NCI-H187 treated with DMSO at 0.1 percent for 48 hours (cell line): ENCODE measurements at regions not wholly inside any gene's neighbourhood (a gene's known extent, or its start where the extent isn't known, plus 50 kb on each side); places are given as distances from the start of the nearest gene placed in this dataset.

Experiments
- DNase-seq: peaks from one replicate; lab custom pipeline; 2025; lab: John Stamatoyannopoulos, UW

DNA sequence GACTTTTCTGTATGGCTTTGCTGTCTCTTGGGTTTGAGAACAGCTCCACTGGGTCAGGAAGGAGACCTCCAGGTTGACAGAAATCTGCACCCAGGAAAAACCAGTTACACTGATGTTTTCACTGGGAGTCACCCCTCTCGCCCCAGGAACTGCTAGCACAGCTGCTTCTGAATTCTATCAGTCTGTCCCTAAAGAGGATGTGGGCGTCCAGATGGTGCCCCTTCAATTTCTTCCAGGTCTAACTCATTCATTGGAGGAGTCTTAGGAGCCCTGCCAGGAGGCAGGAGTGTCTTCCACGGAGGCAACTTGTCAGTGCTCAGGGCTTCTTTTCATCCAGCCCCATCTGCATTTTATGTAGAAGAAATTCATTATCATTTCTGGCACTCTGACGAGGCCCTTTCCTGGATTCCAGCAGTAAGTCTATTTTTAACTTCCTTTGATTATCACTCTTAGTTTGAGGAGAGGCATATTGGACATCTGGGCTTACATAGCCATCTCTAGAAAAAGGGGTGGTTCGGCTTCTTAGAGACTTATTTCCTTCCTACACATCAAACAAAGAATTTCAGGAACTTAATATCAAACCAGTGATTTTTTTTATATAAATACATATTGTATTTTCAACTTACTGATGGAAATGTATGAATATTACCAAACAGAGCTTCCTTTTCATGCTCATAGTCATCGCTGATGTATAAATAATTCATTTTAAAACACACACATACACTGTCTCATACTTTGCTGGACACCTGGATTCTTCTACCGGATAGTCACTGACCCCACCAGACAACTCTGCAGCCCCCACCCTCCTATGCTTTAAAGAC lies 148.8 kb downstream of the IRX2 start:
- DNase-seq = no peak

DNA sequence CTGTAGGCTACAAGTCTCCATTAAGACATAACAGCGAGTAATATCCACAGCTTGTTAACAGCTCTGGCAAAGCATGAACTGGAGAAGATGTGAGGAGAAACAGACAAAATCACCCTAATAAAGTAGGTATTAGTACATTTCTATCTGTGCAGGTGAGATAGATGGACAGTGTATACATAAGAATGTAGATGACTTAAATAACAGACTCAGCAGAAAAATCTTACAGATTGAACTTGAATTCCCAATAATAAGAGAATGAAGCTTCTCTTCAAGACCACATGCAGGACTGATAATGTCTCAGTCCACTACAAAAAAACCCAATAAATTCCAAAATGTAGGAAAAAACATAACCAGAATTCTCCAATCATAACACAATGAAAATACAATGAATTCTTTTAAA lies 153.0 kb downstream of the IRX2 start:
- DNase-seq = no peak

DNA sequence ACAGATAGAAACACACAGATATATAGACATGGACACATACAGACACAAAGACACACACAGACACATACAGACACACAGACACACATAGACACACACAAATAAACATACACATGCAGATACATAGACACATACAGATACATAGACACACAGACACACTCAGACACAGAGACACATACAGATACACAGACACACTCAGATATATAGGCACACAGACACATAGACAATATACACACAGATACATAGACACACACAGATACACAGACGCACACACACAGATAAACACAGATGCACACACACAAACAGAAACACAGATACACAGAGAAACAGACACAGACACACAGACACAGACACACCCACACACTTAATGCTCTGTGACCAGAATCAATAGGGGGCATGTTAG lies 156.8 kb downstream of the IRX2 start:
- DNase-seq = no peak

DNA sequence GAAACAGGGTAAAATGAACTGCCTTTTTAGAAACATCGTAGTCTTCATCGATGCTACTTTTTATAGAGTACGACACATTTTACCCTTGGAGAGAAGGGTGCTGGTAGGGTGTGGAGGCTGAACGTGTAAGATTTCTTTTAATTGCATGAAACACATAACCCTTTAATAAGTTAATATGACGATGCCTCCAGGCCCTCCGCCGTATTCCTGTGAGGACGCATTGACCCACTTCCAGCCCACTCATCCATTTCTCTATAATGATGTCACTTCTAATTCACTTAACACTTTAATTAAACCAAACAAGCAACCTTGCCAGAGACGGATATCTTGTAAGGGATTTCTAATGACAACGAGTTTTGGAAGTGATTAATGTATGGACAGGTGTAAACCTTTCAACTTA lies 158.7 kb downstream of the IRX2 start:
- no peak for DNase-seq

GRCh38 chr5:2591777-2592453 lies 159.6 kb downstream of the IRX2 start:
- no peak for DNase-seq

DNA sequence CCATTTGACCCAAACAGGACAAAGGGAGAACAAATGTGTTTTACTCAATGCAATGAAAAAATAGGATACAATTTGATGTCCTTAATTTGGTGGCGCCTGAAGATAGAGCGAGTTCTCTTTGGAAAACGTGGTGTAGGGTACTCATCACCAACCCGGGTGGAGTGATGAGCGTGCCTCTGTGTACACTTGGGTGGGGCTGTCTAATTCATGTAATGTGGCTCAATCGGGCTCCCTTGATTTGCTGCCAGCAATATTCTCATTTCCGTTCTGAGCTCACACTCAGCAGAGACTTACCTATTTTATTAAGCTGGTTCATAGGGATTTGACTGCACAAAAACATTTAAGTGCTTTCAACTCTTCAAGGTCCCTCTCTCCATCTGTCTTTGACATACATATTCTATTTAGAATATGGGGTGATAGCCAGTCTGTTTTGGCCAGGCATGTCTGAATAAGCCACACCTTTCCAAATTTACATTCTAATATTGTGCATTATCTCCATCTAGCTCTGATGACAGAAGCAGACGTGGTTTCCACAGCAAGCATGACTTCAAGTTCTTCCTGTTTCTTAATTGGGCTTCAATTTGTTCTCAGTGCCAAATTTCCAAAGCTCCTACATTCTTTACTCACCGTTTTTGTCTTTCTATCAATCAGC lies 162.5 kb downstream of the IRX2 start:
- DNase-seq = no peak

DNA sequence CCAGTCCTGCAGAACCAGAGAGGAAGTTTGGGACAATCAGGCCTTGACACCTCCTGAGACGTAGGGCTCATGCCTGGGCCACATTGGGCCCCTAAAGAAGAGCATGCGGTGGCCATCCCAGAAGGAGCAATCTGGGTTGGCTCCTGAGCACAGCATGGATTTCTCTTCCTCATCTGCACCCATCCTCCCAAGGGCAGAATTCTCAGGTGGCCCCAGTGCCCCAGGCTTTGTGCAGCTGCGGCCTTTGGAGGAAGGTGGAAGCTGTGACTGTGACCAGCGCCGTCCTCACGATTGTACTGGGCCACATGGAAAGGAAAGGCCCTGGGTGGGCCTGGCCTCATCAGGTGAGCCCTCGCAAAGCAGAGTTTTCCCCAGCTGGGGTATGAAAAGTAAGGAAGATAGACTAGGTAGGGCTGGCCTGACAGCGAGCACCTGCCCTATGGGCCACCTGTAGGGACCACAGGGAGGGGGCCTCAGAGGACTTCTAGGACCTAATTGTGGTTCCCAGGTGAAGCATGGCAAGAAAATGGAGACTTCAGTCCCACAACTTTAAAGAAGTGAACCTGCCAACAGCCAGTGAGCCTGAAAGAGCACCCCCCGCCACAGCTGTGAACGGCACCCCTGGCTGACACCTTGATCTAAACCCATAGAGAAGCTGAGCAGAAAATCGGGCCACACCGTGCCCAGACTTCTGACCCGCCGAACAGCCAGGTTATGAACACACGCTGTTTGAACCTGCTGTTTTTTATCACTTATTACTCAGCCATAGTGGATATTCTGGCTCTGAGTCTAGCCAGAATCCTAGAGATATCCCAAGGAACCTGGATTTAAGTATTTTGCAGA lies 164.1 kb downstream of the IRX2 start:
- no peak for DNase-seq

DNA sequence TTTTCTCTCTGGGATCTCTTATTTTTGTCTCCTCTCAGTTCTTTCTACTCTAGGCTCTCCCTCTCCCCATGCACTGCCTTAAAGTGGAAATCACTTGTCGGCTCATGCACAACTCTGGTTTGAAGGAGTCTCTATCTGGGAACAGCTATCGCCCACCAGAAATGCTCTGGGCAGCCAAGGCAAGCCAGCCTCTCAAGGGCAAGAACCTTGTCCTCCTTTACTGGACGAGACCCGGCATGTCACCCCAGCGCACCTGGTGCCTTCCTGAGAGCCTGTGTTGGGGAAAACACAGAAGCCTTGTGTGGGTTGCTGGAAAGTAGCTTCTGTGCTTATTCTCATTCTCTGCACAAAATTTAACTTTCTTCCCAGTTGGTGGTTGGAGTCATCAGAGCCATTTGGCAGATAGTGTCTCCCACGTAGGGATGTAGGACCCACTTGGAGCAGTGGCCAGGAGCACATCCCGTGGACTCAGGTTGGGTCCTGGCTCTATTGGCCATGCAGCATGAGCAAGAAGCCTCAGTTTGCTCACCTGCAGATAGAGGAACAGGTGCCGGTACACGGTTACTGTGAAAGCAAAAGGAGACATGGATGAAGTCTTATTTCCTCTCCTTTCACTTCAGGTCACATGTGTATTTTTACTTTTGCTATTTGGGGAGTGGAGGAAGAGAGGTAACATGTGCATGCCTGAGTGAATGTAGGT lies 165.3 kb downstream of the IRX2 start:
- DNase-seq = no peak

GRCh38 chr5:2584579-2585269 lies 166.8 kb downstream of the IRX2 start:
- no peak for DNase-seq

DNA sequence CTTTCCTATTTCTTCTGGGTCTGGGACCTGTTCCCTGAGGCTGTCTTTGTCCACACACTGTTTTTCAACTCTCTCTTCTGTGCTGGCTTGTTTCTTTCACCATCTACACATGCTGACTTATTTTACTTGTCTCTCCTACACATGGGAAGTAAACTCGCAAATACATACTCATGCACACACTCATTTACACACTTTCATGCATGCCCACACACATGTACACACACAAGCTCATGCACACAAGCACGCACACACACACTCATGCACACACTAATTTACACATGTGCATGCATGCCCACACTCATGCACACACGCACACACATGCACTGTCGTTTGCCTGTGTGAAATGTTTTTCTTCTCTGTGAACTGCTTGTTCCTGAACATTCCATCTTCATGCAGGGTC lies 169.0 kb downstream of the IRX2 start:
- DNase-seq = no peak

DNA sequence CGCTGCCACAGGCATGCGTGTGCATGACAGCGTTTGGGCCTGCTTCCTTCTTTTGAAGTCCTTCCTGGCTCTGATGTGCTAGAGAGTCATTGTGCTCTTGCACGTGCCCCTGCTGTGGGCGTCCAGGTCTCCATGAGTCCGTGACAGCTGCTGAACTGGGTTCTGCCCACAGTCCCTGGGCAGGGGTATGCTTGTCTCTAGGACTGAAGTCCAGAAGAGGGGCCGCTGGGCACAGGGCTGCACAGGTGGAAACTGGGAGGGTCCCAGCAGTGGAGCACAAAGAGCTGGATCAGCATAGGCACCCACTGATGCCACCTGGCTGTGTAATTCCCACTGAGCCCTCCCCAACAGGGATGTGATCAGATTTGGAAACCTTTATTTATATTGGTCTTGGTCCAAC lies 169.4 kb downstream of the IRX2 start:
- no peak for DNase-seq

DNA sequence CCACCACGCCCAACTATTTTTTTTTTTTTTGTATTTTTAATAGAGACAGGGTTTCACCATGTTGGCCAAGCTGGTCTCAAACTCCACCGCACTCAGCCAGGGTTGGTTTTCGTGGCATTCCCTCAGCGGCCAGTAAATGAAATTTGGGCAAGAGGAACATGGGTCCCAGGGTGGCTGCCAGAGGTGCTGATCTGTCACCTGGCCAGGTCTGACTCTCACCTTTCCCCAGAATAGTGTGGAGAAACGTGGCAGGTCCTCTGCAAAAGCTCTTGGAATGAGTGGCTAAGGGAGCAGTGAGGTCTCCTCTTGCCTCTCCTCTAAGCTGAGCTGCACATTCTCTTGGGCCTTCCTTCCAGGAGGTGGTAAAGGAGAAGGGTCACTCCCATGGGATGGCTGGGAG lies 170.1 kb downstream of the IRX2 start:
- DNase-seq = no peak

GRCh38 chr5:2579126-2579525 lies 172.4 kb downstream of the IRX2 start:
- no peak for DNase-seq

- no peak for DNase-seq
Measured at GRCh38 chr5:2577312-2578036, 174.0 kb downstream of the IRX2 start.

- DNase-seq = no peak
Measured at GRCh38 chr5:2576823-2577222, 174.7 kb downstream of the IRX2 start.

- no peak for DNase-seq
Measured at GRCh38 chr5:2575871-2576270, 175.6 kb downstream of the IRX2 start.

DNA sequence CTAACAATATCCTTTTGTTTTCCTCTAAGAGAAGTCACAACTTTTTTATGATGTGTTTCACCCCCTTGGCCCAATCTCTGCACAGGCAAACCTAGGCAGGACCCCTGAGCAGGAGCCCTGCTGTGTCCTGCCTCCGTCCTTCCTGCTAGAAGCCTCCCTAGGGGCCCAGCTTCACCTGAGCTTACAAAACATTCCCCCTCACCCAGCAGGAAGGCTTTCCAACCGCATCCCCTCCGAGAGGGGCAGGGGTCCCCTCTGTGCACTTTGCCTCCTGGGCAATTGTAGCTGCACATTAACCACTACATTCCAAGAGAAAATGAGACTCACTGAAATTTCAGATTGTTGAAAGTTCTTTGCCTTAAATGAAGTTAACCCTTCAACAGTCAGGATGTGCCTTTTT lies 176.2 kb downstream of the IRX2 start:
- DNase-seq = no peak

DNA sequence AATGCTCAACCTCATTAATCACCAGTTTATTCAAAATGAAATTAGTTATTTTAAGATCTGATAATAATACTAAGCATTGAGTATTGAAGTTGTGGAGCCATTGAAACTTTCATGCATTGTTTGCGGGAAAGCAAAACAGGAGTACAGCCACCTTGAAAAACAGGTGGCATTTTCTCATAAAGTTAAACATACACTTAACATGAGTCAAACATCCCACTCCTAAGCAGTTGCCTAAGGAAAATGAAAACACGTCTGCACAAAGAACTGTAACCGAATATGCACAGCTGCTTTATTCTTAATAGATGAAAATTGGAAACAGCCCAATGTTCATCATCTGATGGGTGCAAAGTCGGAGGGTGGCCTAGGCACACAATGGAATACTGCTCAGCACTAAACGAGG lies 177.3 kb downstream of the IRX2 start:
- DNase-seq = no peak

- DNase-seq = no peak
Measured at GRCh38 chr5:2570586-2570985, 180.9 kb downstream of the IRX2 start.

DNA sequence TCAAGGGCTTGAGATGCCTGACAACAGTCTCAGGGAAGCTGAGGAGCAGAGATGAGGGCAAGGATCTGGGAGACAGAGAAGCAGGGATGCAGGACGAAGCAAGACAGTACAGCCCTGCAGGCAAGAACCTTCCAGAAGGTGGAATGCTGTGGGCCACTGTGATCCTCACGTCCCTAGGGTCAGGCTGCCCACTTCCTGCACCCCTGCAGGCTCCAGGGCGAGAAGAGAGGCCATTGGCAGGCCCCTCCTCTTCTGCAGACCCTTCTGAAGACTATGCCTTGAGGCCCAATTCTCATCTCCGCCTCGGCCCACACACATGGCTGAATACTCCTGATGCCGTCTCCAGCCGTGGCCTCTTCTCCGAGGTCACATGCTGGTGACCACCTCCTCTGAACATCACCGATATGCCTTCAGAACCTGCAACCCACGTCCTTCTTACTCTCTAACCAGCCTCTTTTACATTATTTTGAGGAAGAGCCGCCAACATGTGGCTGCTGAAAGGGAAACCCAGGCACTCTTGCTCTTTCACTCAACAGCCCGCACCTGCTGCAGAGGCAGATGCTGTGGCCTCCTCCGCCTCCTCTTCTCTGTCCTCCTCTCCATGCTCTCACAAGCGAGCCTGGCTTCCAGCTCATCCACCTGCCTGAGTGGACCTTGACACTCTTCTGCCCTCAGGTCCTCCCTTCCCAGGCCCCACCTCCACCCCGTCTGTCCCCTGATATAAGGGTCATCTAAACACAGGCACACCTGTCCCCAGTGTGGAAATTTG lies 181.5 kb downstream of the IRX2 start:
- no peak for DNase-seq
